Thoracic aorta (tissue), 2 donors: ENCODE measurements at regions not wholly inside any gene's neighbourhood (a gene's known extent, or its start where the extent isn't known, plus 50 kb on each side); places are given as distances from the start of the nearest gene placed in this dataset.

Experiments used
- ATAC-seq: fragments of 150-250 bp; one replicate; pipeline ENCODE4 v1.8.0; 2017; ENCODE audit warnings: low read depth; ENCODE audit not compliant: insufficient number of reproducible peaks, low FRiP score
- DNase-seq: peaks from one replicate; pipeline ENCODE4 v3.0.0-alpha.2; 2020; ENCODE audit warnings: low spot score
- H3K27ac ChIP-seq, 2 donors: fragments of 200-600 bp; sonication (generic); 1 replicate in 1 of 2; 2 replicates in 1 of 2; pipeline ENCODE4 v1.5.1; 2016; ENCODE audit warnings: mild to moderate bottlenecking in 2 of 2, moderate library complexity in 2 of 2
- H3K27me3 ChIP-seq: fragments of 200-600 bp; sonication (generic); replicated peaks from 2 replicates; pipeline ENCODE4 v1.6.0; 2016; ENCODE audit warnings: mild to moderate bottlenecking; ENCODE audit not compliant: insufficient read depth
- H3K36me3 ChIP-seq: fragments of 200-600 bp; sonication (generic); one replicate; pipeline ENCODE4 v1.5.1; 2016
- H3K4me1 ChIP-seq, 2 donors: fragments of 200-600 bp; sonication (generic); 1 replicate in 1 of 2; 2 replicates in 1 of 2; pipeline versions ENCODE4 v1.5.1 to v1.6.0; 2016; ENCODE audit warnings: low read depth in 2 of 2, mild to moderate bottlenecking in 1 of 2; ENCODE audit not compliant: control insufficient read depth in 1 of 2
- H3K4me3 ChIP-seq: fragments of 200-600 bp; sonication (generic); 2 replicates; pipeline ENCODE4 v1.5.1; 2016; ENCODE audit warnings: mild to moderate bottlenecking
- H3K9me3 ChIP-seq: fragments of 200-600 bp; sonication (generic); 2 replicates; pipeline ENCODE4 v1.5.1; 2016
- TF ChIP-seq, protein P1 (sequence below): fragments of 200-600 bp; sonication (generic); IDR thresholded peaks from one replicate; pipeline ENCODE4 v1.5.1; 2019; ENCODE audit warnings: antibody characterized with exemption

DNA sequence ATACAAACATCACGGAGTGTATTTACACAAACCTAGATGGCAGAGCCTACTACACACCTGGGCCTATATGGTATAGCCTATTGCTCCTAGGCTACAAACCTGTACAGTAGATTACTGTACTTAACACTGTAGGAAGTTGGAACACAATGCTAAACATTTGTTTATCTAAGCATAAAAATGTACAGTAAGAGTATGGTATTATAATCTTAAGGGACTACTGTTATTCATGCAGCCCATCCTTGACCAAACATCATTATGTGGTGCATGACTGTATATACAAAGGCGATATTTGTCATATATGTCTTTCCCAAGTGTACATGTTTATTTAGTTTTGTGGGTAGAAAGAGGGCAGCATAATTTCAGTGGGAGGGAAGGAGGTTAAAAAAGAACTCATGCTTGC, 177.7 kb upstream of the FSTL5 start:
- DNase-seq (no peak), ATAC-seq (no peak)
- TF ChIP-seq, protein P1, sequence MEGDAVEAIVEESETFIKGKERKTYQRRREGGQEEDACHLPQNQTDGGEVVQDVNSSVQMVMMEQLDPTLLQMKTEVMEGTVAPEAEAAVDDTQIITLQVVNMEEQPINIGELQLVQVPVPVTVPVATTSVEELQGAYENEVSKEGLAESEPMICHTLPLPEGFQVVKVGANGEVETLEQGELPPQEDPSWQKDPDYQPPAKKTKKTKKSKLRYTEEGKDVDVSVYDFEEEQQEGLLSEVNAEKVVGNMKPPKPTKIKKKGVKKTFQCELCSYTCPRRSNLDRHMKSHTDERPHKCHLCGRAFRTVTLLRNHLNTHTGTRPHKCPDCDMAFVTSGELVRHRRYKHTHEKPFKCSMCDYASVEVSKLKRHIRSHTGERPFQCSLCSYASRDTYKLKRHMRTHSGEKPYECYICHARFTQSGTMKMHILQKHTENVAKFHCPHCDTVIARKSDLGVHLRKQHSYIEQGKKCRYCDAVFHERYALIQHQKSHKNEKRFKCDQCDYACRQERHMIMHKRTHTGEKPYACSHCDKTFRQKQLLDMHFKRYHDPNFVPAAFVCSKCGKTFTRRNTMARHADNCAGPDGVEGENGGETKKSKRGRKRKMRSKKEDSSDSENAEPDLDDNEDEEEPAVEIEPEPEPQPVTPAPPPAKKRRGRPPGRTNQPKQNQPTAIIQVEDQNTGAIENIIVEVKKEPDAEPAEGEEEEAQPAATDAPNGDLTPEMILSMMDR, result no peak
- Histone ChIP-seq H3K4me3 (no peak overlapping the region), H3K27me3 (no peaks in the 10 kb centered on the region), H3K36me3 (no peaks in the 10 kb centered on the region), H3K4me1 (no peaks in the 10 kb centered on the region), H3K9me3 (no peaks in the 10 kb centered on the region), H3K27ac (no peak overlapping the region)

DNA sequence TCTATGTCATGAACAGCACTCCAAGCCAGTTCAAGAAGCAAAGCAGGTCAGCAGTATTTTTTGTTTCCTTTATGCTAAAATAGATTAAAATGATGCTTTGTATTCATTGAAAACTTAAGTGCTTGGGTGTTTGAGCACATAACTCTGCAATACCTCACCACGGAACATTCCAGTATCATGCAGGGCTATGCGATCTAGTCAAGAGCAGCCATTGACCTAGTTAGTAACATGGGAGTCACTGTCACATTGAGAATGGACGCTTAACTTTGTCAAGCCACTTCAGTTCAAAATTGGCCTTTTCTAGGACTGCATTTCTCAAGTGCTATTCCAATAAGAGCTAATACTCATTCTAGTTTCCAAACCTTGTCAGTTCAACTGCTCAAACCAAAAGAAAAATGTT, 160.1 kb upstream of the FSTL5 start:
- Histone ChIP-seq H3K4me3 (no peak overlapping the region), H3K9me3 (no peaks in the 10 kb centered on the region), H3K4me1 (no peaks in the 10 kb centered on the region), H3K36me3 (no peaks in the 10 kb centered on the region), H3K27me3 (no peaks in the 10 kb centered on the region), H3K27ac (no peak overlapping the region)
- DNase-seq (no peak), ATAC-seq (no peak)
- TF ChIP-seq, protein P1, result no peak

DNA sequence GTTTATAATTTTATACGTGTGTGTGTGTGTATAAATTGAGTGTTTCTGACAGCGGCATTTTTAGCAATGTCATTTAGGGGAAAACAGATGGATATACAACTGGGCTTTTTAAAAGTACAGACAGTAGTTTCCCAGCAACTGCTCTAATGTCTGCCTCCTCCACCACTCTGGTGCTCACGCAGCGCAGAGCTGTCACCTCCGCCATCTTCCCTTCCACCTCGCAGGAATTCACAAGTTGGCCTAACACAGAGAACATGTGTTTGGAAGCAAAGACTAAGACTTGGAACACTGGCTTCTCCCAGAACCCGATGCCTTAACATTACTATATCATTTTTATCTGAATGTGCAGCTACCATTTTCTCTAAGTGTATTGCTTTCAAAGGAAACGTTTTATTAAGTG, 158.3 kb upstream of the FSTL5 start:
- ATAC-seq (no peak), DNase-seq (no peak)
- Histone ChIP-seq H3K4me3 (no peak overlapping the region), H3K27me3 (no peaks in the 10 kb centered on the region), H3K27ac (no peak overlapping the region), H3K9me3 (no peaks in the 10 kb centered on the region), H3K4me1 (no peaks in the 10 kb centered on the region), H3K36me3 (no peaks in the 10 kb centered on the region)
- TF ChIP-seq, protein P1, result no peak

DNA sequence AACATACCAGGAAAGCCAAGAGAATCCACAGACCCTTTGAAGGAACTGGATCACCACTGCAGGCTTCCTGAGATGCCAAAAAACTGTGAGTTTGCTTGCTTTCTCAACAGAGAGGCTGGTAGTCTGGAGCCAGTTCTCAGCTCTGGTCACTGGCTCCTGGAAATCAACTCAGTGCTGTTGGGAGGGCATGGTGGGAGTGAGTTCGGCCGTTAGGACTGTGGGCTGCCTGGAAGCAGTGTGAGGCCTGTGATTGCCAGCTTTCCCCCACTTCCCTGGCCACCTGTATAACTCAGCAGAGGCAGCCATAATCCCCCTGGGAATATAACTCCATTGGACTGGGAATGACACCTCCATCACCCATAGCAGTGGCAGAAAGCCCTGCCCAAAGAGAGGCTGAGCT, 122.0 kb upstream of the FSTL5 start:
- DNase-seq (no peak), ATAC-seq (no peak)
- Histone ChIP-seq H3K27ac (no peak overlapping the region), H3K4me1 (no peaks in the 10 kb centered on the region), H3K9me3 (no peaks in the 10 kb centered on the region), H3K4me3 (no peak overlapping the region), H3K27me3 (no peaks in the 10 kb centered on the region), H3K36me3 (no peaks in the 10 kb centered on the region)
- TF ChIP-seq, protein P1, result no peak

DNA sequence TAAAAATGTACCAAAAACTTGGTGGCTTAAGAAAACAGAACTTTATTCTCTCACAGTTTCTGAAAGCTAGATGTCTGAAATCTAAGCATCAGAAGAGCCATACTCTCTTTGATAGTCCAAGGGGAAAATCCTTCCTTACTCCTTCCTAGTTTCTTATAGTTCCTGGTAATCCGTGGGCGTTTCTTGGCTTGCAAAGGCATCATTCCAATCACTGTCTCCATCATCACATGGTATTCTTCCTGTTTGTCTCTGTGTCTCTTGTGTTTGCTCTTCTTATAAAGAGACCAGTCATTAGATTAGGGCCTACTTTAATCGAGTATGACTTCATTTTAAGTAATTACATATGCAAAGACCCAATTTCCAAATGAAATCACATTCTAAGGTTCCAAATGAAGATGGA, 118.9 kb upstream of the FSTL5 start:
- no peaks in the 10 kb centered on the region for H3K36me3 ChIP-seq
- no peak overlapping the region for H3K4me3 ChIP-seq
- DNase-seq (no peak), ATAC-seq (no peak)
- no peak overlapping the region for H3K27ac ChIP-seq
- no peaks in the 10 kb centered on the region for H3K27me3 ChIP-seq
- TF ChIP-seq, protein P1, result no peak
- no peaks in the 10 kb centered on the region for H3K9me3 ChIP-seq
- H3K4me1 ChIP-seq, result no peaks in the 10 kb centered on the region
